Fibroblast of pulmonary artery (primary cell): ENCODE measurements at regions not wholly inside any gene's neighbourhood (a gene's known extent, or its start where the extent isn't known, plus 50 kb on each side); places are given as distances from the start of the nearest gene placed in this dataset.

Experiments used
- DNase-seq: peaks from one replicate; pipeline ENCODE4 v3.0.0-alpha.2; 2010; ENCODE audit warnings: low read depth
- H3K4me3 ChIP-seq: replicated peaks from 2 replicates; pipeline ENCODE4 v1.5.1; 2011; ENCODE audit warnings: low read depth, mild to moderate bottlenecking, control low read depth, low read length, moderate library complexity
- CTCF ChIP-seq: IDR thresholded peaks from 2 replicates; pipeline ENCODE4 v1.5.1; 2011; ENCODE audit warnings: mild to moderate bottlenecking, control low read depth, low read length, inconsistent platforms; ENCODE audit errors: missing control alignments

GRCh38 chr10:2081501-2081900 is 344.2 kb upstream of the ADARB2 start:
- TF ChIP-seq CTCF = no peak
- DNase-seq = no peak
- no peak overlapping the region for H3K4me3 ChIP-seq

- no peak for TF ChIP-seq CTCF
- H3K4me3 ChIP-seq = no peak overlapping the region
- no peak for DNase-seq
Measured at GRCh38 chr10:2079603-2080078, 342.3 kb upstream of the ADARB2 start.

- TF ChIP-seq CTCF = no peak
- DNase-seq = no peak
- H3K4me3 ChIP-seq = no peak overlapping the region
Measured at GRCh38 chr10:2077231-2077630, 339.9 kb upstream of the ADARB2 start.

- TF ChIP-seq CTCF = no peak
- no peak overlapping the region for H3K4me3 ChIP-seq
- no peak for DNase-seq
Measured at GRCh38 chr10:2076528-2076927, 339.2 kb upstream of the ADARB2 start.

- TF ChIP-seq CTCF = no peak
- no peak overlapping the region for H3K4me3 ChIP-seq
- DNase-seq = no peak
Measured at GRCh38 chr10:2067015-2067414, 329.7 kb upstream of the ADARB2 start.

GRCh38 chr10:2054728-2055127 is 317.4 kb upstream of the ADARB2 start:
- H3K4me3 ChIP-seq = no peak overlapping the region
- no peak for TF ChIP-seq CTCF
- no peak for DNase-seq

- no peak for TF ChIP-seq CTCF
- DNase-seq = no peak
- no peak overlapping the region for H3K4me3 ChIP-seq
Measured at GRCh38 chr10:2053805-2054204, 316.5 kb upstream of the ADARB2 start.
